PC-9 (cell line): ENCODE measurements at regions not wholly inside any gene's neighbourhood (a gene's known extent, or its start where the extent isn't known, plus 50 kb on each side); places are given as distances from the start of the nearest gene placed in this dataset.

Experiments used
- BruUV-seq: library from RNA; stranded (reverse); fragments of 400-500 nt; replicated peaks from 2 replicates; lab custom pipeline; 2021; lab: Mats Ljungman, UMichigan
- CTCF ChIA-PET: fragments of 300-600 bp; sonication (Branson Sonifier 250); formaldehyde crosslinking; loops from one replicate; lab custom pipeline; 2022; ENCODE audit warnings: antibody characterized with exemption; lab: Charles Lee
- POLR2A ChIA-PET: fragments of 300-600 bp; sonication (Branson Sonifier 250); formaldehyde crosslinking; loops from one replicate; lab custom pipeline; 2022; ENCODE audit warnings: antibody characterized with exemption; ENCODE audit not compliant: unreplicated experiment; lab: Charles Lee
- DNase-seq, 2 experiments: peaks; one replicate each; pipeline versions ENCODE4 v3.0.0 to v3.0.0-alpha.2; 2015 to 2022; ENCODE audit warnings: mixed read lengths in 1 of 2
- H2AFZ ChIP-seq: fragments of 200-600 bp; sonication (generic); 2 replicates; pipeline ENCODE4 v1.8.1; 2017; ENCODE audit warnings: antibody characterized with exemption
- H3F3A ChIP-seq: fragments of 200-600 bp; sonication (generic); 2 replicates; pipeline ENCODE4 v1.8.1; 2017; ENCODE audit warnings: antibody characterized with exemption, mild to moderate bottlenecking, low read depth; ENCODE audit not compliant: insufficient read depth
- H3K27ac ChIP-seq: fragments of 200-600 bp; sonication (generic); 2 replicates; pipeline ENCODE4 v1.6.1; 2016; ENCODE audit warnings: mixed run types
- H3K27me3 ChIP-seq: fragments of 200-600 bp; sonication (generic); 2 replicates; pipeline ENCODE4 v1.6.1; 2016; ENCODE audit warnings: low read depth, mixed run types; ENCODE audit not compliant: insufficient read depth
- H3K36me3 ChIP-seq: fragments of 200-600 bp; sonication (generic); 2 replicates; pipeline ENCODE4 v1.6.1; 2016; ENCODE audit warnings: low read depth, mixed run types
- H3K4me1 ChIP-seq: fragments of 200-600 bp; sonication (generic); replicated peaks from 2 replicates; pipeline ENCODE4 v1.6.1; 2016; ENCODE audit warnings: mixed run types; ENCODE audit not compliant: insufficient read depth
- H3K4me2 ChIP-seq: fragments of 200-600 bp; sonication (generic); 2 replicates; pipeline ENCODE4 v1.6.1; 2017; ENCODE audit warnings: mixed run types
- H3K4me3 ChIP-seq: fragments of 200-600 bp; sonication (generic); 2 replicates; pipeline ENCODE4 v1.6.1; 2016; ENCODE audit warnings: mixed run types
- H3K79me2 ChIP-seq: fragments of 200-600 bp; sonication (generic); 2 replicates; pipeline ENCODE4 v1.6.1; 2017; ENCODE audit warnings: low read depth, mixed run types
- H3K9me2 ChIP-seq: fragments of 200-600 bp; sonication (generic); 2 replicates; pipeline ENCODE4 v1.8.1; 2017; ENCODE audit warnings: mild to moderate bottlenecking; ENCODE audit not compliant: insufficient read depth
- H3K9me3 ChIP-seq: fragments of 200-600 bp; sonication (generic); 2 replicates; pipeline ENCODE4 v1.8.1; 2016; ENCODE audit warnings: low read depth; ENCODE audit not compliant: insufficient read depth
- H4K20me1 ChIP-seq: fragments of 200-600 bp; sonication (generic); 2 replicates; pipeline ENCODE4 v1.8.1; 2017; ENCODE audit not compliant: insufficient read depth
- EZH2 ChIP-seq: fragments of 200-600 bp; sonication (generic); IDR thresholded peaks from 2 replicates; pipeline ENCODE4 v1.8.0; 2017; ENCODE audit warnings: antibody characterized with exemption, low read depth
- intact Hi-C: fragments of 100-400 bp; cut with micrococcal nuclease; formaldehyde crosslinking; loops from one replicate; pipeline ENCODE4 v1.10.0; 2022; ENCODE audit not compliant: unreplicated experiment
- TF ChIP-seq, protein P1 (sequence below): fragments of 200-600 bp; sonication (generic); conservative IDR thresholded peaks from 2 replicates; pipeline ENCODE4 v1.6.1; 2017; ENCODE audit warnings: mixed run types, antibody characterized with exemption, mild to moderate bottlenecking, moderate library complexity

DNA sequence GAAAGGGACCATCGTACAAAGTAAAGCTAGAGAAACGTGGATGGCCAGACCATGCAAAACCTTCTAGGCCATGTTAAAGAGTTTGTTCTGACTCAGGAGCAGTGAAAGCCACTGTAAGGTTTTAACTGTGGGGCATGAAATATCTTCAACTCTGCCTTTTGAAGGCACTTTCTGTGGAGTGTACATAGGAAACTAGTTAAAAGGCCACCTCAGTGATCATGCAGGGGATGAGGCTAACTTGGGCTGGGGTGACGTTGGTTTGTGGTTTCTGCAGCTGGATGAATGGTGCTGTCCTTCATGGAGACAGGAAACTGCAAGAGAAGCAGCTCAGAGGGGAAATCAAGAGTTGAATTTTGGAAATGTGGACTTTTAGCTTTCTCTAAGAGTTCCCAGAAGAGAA, 190.7 kb downstream of the CDCA7 start:
- no TSS peak for BruUV-seq
- Histone ChIP-seq H3F3A (no peaks in the 10 kb centered on the region), H3K9me3 (no peaks in the 10 kb centered on the region), H3K4me2 (no peak overlapping the region), H3K79me2 (no peaks in the 10 kb centered on the region), H3K9me2 (no peaks in the 10 kb centered on the region), H3K4me1 (no peaks in the 10 kb centered on the region), H3K4me3 (no peak overlapping the region), H3K36me3 (no peaks in the 10 kb centered on the region), H3K27ac (no peak overlapping the region), H3K27me3 (peaks cover 17% of the 10 kb centered on the region), H2AFZ (0 out of 2 replicates have a peak overlapping the region, but pooled peaks have one; percentile 0), H4K20me1 (no peaks in the 10 kb centered on the region)
- TF ChIP-seq, protein P1, sequence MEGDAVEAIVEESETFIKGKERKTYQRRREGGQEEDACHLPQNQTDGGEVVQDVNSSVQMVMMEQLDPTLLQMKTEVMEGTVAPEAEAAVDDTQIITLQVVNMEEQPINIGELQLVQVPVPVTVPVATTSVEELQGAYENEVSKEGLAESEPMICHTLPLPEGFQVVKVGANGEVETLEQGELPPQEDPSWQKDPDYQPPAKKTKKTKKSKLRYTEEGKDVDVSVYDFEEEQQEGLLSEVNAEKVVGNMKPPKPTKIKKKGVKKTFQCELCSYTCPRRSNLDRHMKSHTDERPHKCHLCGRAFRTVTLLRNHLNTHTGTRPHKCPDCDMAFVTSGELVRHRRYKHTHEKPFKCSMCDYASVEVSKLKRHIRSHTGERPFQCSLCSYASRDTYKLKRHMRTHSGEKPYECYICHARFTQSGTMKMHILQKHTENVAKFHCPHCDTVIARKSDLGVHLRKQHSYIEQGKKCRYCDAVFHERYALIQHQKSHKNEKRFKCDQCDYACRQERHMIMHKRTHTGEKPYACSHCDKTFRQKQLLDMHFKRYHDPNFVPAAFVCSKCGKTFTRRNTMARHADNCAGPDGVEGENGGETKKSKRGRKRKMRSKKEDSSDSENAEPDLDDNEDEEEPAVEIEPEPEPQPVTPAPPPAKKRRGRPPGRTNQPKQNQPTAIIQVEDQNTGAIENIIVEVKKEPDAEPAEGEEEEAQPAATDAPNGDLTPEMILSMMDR: no peak
- no peak for TF ChIP-seq EZH2
- intact Hi-C loops: no loop called here
- ChIA-PET POLR2A (interaction anchor here (0.7 kb wide), 1 partner anchor 1538 kb away, joined by 3 read pairs; no protein-coding TSS in a partner anchor), CTCF (no interaction called here)
- DNase-seq: no peak

DNA sequence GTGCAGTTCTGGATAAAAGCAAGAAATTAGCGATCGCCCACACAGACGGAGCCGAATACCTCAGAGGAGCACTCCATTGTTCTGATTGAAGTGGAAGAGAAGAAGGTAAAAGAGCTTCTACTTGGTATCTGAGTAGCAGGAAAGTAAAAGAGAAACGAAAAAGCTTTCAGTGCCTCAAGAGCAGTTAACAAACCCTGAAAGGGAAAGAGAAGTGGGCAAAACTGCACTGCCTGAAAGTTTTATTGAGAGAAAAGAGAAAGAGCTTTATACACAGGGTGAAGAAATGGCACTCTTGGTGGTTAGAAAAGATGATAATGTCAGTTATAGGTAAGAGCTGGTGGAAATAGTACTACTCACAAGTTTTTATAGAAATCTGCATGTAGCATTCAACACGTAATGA, 192.8 kb downstream of the CDCA7 start:
- H2AFZ ChIP-seq: no peak overlapping the region
- intact Hi-C loops: no loop called here
- H3K9me3 ChIP-seq: no peaks in the 10 kb centered on the region
- no peaks in the 10 kb centered on the region for H4K20me1 ChIP-seq
- peaks cover 22% of the 10 kb centered on the region for H3K27me3 ChIP-seq
- H3K9me2 ChIP-seq: no peaks in the 10 kb centered on the region
- no peak overlapping the region for H3K4me3 ChIP-seq
- no peaks in the 10 kb centered on the region for H3K36me3 ChIP-seq
- no TSS peak for BruUV-seq
- H3K79me2 ChIP-seq: no peaks in the 10 kb centered on the region
- H3K27ac ChIP-seq: no peak overlapping the region
- ChIA-PET POLR2A (no interaction called here), CTCF (interaction anchor here (0.7 kb wide), 1 partner anchor 531 kb away, joined by 3 read pairs; no protein-coding TSS in a partner anchor)
- TF ChIP-seq, protein P1: no peak
- TF ChIP-seq EZH2: no peak
- H3K4me2 ChIP-seq: no peak overlapping the region
- no peaks in the 10 kb centered on the region for H3K4me1 ChIP-seq
- no peak for DNase-seq
- H3F3A ChIP-seq: no peaks in the 10 kb centered on the region

DNA sequence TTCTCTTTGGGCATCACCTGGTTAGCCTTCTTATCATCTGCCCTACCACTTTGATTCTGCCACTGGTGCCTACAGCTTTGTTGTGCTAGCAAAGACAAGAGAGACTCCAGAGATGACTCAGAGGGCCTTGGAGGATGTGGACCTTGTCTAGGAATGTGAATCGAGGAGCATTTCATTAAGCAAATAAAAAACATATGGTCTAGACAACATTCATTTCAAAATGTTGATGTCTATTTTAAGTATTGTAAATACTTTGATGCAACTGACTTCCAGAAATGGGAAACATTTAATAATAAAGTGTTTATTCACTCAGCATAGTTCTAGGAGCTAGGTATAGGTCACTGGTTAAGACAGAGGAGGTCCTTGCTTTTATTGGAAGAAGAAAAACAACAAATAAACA, 195.5 kb downstream of the CDCA7 start:
- Histone ChIP-seq H3K27me3 (peaks cover 30% of the 10 kb centered on the region), H3K4me1 (no peaks in the 10 kb centered on the region), H3K36me3 (no peaks in the 10 kb centered on the region), H3K4me3 (no peak overlapping the region), H3K9me3 (no peaks in the 10 kb centered on the region), H3K79me2 (no peaks in the 10 kb centered on the region), H3K27ac (no peak overlapping the region), H3F3A (no peaks in the 10 kb centered on the region), H4K20me1 (no peaks in the 10 kb centered on the region), H3K4me2 (no peak overlapping the region), H3K9me2 (no peaks in the 10 kb centered on the region), H2AFZ (no peak overlapping the region)
- CTCF ChIA-PET: no interaction called here
- intact Hi-C loops: no loop called here
- BruUV-seq: no TSS peak
- no peak for TF ChIP-seq EZH2
- TF ChIP-seq, protein P1: no peak
- POLR2A ChIA-PET: no interaction called here
- DNase-seq: peak in 1 of 2 experiments; percentile 58
